Stomach (tissue), 8 donors: ENCODE measurements at regions not wholly inside any gene's neighbourhood (a gene's known extent, or its start where the extent isn't known, plus 50 kb on each side); places are given as distances from the start of the nearest gene placed in this dataset.
A peak's percentile ranks its signal among the peaks of the same experiment; 100 is the strongest.

Experiments used
- DNase-seq, 2 donors: peaks; one replicate each; pipeline versions ENCODE4 v3.0.0 to v3.0.0-alpha.2; 2013 to 2019
- H3K27ac ChIP-seq, 5 donors: fragments of 200-600 bp in 4 of 5; sonication (generic) in 4 of 5; one replicate each; pipeline ENCODE4 v1.5.1; 2013 to 2019; ENCODE audit warnings: mild to moderate bottlenecking in 1 of 5, moderate library complexity in 1 of 5
- H3K27me3 ChIP-seq, 3 donors: fragments of 200-600 bp; sonication (generic); one replicate each; pipeline ENCODE4 v1.5.1; 2017 to 2019; ENCODE audit warnings: mixed run types in 1 of 3
- H3K36me3 ChIP-seq, 4 donors: fragments of 200-600 bp; sonication (generic); 1 replicate in 3 of 4; 2 replicates in 1 of 4; pipeline ENCODE4 v1.5.1; 2016 to 2019
- H3K4me1 ChIP-seq, 4 donors: fragments of 200-600 bp; sonication (generic); one replicate each; pipeline ENCODE4 v1.5.1; 2016 to 2019
- H3K4me3 ChIP-seq, 4 donors: fragments of 200-600 bp; sonication (generic) in 3 of 4; one replicate each; pipeline ENCODE4 v1.5.1; 2016 to 2019; ENCODE audit warnings: mild to moderate bottlenecking in 1 of 4
- H3K9me3 ChIP-seq, 4 donors: fragments of 200-600 bp; sonication (generic); one replicate each; pipeline ENCODE4 v1.5.1; 2016 to 2019
- CTCF ChIP-seq, 7 experiments: fragments of 450-650 bp in 4 of 7; fragments of 200-600 bp in 3 of 7; sonication (generic) in 3 of 7; IDR thresholded peaks; one replicate each; pipeline ENCODE4 v1.5.1; 2016 to 2019; ENCODE audit warnings: antibody characterized with exemption in 7 of 7, control low read depth in 2 of 7, mild to moderate bottlenecking in 1 of 7
- EP300 ChIP-seq: sonication (generic); formaldehyde crosslinking; IDR thresholded peaks from one replicate; pipeline ENCODE4 v1.6.1; 2017; ENCODE audit warnings: antibody characterized with exemption
- POLR2A ChIP-seq, 4 donors: fragments of 450-650 bp; IDR thresholded peaks; one replicate each; pipeline ENCODE4 v1.6.1; 2016; ENCODE audit warnings: antibody characterized with exemption in 4 of 4, control low read depth in 2 of 4, mild to moderate bottlenecking in 1 of 4, moderate library complexity in 1 of 4
- POLR2AphosphoS5 ChIP-seq, 3 donors: sonication (generic); formaldehyde crosslinking; IDR thresholded peaks; one replicate each; pipeline ENCODE4 v1.6.1; 2016; ENCODE audit warnings: antibody characterized with exemption in 3 of 3
- WGBS, 5 donors: extraction: QIAGEN DNeasy Blood & Tissue Kit in 3 of 5; methylation state at CpG; one replicate each; pipeline versions ENCODE4 v1.1.5 to v1.1.7; 2013 to 2018; 5-methylcytosine and 5-hydroxymethylcytosine counted together
- intact Hi-C: fragments of 100-400 bp; cut with DNase I; formaldehyde crosslinking; loops from one replicate; pipeline ENCODE4 v1.15.1; 2023; ENCODE audit warnings: low total_unique reads
- donor health status: healthy with polysubstance abuse.
- donor health status: Bipolar disorder and iron deficiency.
- donor health status: healthy.

- intact Hi-C loops = loop anchor here (5.0 kb wide), 1 partner anchor 84 kb away; the partner anchor contains the start of gene CCDC28A
- H3K4me1 ChIP-seq = peaks cover 0 to 16% (median 9%) of the 10 kb centered on the region in 4 donors
Observed at GRCh38 chr6:138688580-138688979, 85.0 kb upstream of the CCDC28A start.

GRCh38 chr6:138689849-138690248 lies 83.7 kb upstream of the CCDC28A start:
- peaks cover 0 to 20% (median 13%) of the 10 kb centered on the region in 4 donors for H3K4me1 ChIP-seq
- WGBS, 5 donors = 86 to 95% (median 91%) methylated on average over 6 of the region's 6 CpGs
- peaks cover 0 to 6% (median 0%) of the 10 kb centered on the region in 3 donors for H3K27me3 ChIP-seq
- H3K36me3 ChIP-seq = no peaks in the 10 kb centered on the region
- no peak overlapping the region for H3K27ac ChIP-seq
- intact Hi-C loops = loop anchor here (5.0 kb wide), 1 partner anchor 82 kb away; the partner anchor contains the start of gene CCDC28A
- TF ChIP-seq POLR2A (IDR thresholded peaks at IDR 0.05) (no peak), CTCF (IDR thresholded peaks at IDR 0.05) (no peak), POLR2AphosphoS5 (IDR thresholded peaks at IDR 0.05) (no peak), EP300 (no peak)
- H3K4me3 ChIP-seq = no peak overlapping the region
- H3K9me3 ChIP-seq = no peaks in the 10 kb centered on the region
- no peak for DNase-seq

More at GRCh38 chr6:138688580-138688979, 85.0 kb upstream of the CCDC28A start:
- TF ChIP-seq POLR2A (IDR thresholded peaks at IDR 0.05) = no peak
- no peak for TF ChIP-seq CTCF (IDR thresholded peaks at IDR 0.05)
- TF ChIP-seq EP300 = no peak
- no peak for TF ChIP-seq POLR2AphosphoS5 (IDR thresholded peaks at IDR 0.05)
- no peaks in the 10 kb centered on the region for H3K36me3 ChIP-seq
- WGBS, 5 donors = 87 to 98% (median 90%) methylated on average over 4 of the region's 4 CpGs
- no peak for DNase-seq
- no peak overlapping the region for H3K27ac ChIP-seq
- H3K9me3 ChIP-seq = no peaks in the 10 kb centered on the region
- H3K27me3 ChIP-seq = no peaks in the 10 kb centered on the region
- no peak overlapping the region for H3K4me3 ChIP-seq

- H3K27ac ChIP-seq = peak overlapping the region in 1 of 5 donors; percentile 82
- DNase-seq = no peak
- 67 to 82% (median 72%) methylated on average over 11 of the region's 11 CpGs for WGBS, 5 donors
- H3K4me3 ChIP-seq = peak overlapping the region in 3 of 4 donors; percentile 76 to 83 (median 80)
- peaks cover 0 to 6% (median 0%) of the 10 kb centered on the region in 3 donors for H3K27me3 ChIP-seq
- no peaks in the 10 kb centered on the region for H3K36me3 ChIP-seq
- peaks cover 0 to 20% (median 13%) of the 10 kb centered on the region in 4 donors for H3K4me1 ChIP-seq
- intact Hi-C loops = no loop called here
- H3K9me3 ChIP-seq = no peaks in the 10 kb centered on the region
- TF ChIP-seq EP300 = no peak
- no peak for TF ChIP-seq POLR2AphosphoS5 (IDR thresholded peaks at IDR 0.05)
- TF ChIP-seq CTCF (IDR thresholded peaks at IDR 0.05) = no peak
- no peak for TF ChIP-seq POLR2A (IDR thresholded peaks at IDR 0.05)
Observed at GRCh38 chr6:138690975-138691594, 82.5 kb upstream of the CCDC28A start.

GRCh38 chr6:138691595-138692057 lies 81.9 kb upstream of the CCDC28A start:
- 4 to 26% (median 4%) methylated on average over 14 of the region's 14 CpGs for WGBS, 5 donors
- H3K9me3 ChIP-seq = no peaks in the 10 kb centered on the region
- H3K36me3 ChIP-seq = no peaks in the 10 kb centered on the region
- H3K27ac ChIP-seq = peak overlapping the region in 4 of 5 donors; percentile 80 to 89 (median 86)
- intact Hi-C loops = no loop called here
- DNase-seq = peak; percentile 35 to 56
- peak overlapping the region; percentile 76 to 88 (median 82) for H3K4me3 ChIP-seq
- H3K27me3 ChIP-seq = peaks cover 0 to 6% (median 0%) of the 10 kb centered on the region in 3 donors
- H3K4me1 ChIP-seq = peaks cover 0 to 20% (median 13%) of the 10 kb centered on the region in 4 donors
- no peak for TF ChIP-seq POLR2A (IDR thresholded peaks at IDR 0.05)
- no peak for TF ChIP-seq POLR2AphosphoS5 (IDR thresholded peaks at IDR 0.05)
- no peak for TF ChIP-seq CTCF (IDR thresholded peaks at IDR 0.05)
- TF ChIP-seq EP300 = no peak
